SK-N-SH (cell line): ENCODE measurements at regions not wholly inside any gene's neighbourhood (a gene's known extent, or its start where the extent isn't known, plus 50 kb on each side); places are given as distances from the start of the nearest gene placed in this dataset.

Experiments
- EP300 ChIP-seq, 2 experiments: IDR thresholded peaks; 2 replicates each; pipeline versions ENCODE4 v1.4.0 to v1.6.1; 2012; ENCODE audit warnings: borderline replicate concordance in 1 of 2, low read depth in 1 of 2, low read length in 1 of 2
- EZH2phosphoT487 ChIP-seq: fragments of 200-600 bp; sonication (generic); IDR thresholded peaks from 2 replicates; pipeline ENCODE4 v1.6.1; 2017; ENCODE audit warnings: low read depth, mixed run types, mild to moderate bottlenecking, antibody characterized with exemption, moderate library complexity, borderline replicate concordance
- FOXM1 ChIP-seq: IDR thresholded peaks from 2 replicates; pipeline ENCODE4 v1.4.0; 2012; ENCODE audit warnings: low read depth, mild to moderate bottlenecking
- JUND ChIP-seq: IDR thresholded peaks from 2 replicates; pipeline ENCODE4 v1.4.0; 2012
- SMC3 ChIP-seq: IDR thresholded peaks from 2 replicates; pipeline ENCODE4 v1.6.1; 2012; ENCODE audit warnings: low read depth, low read length, improper control_type of control experiment
- TAF1 ChIP-seq: IDR thresholded peaks from 2 replicates; pipeline ENCODE4 v1.6.1; 2012; ENCODE audit warnings: low read depth, mild to moderate bottlenecking, low read length, moderate library complexity, borderline replicate concordance
- YY1 ChIP-seq: IDR thresholded peaks from 2 replicates; pipeline ENCODE4 v1.4.0; 2012; ENCODE audit warnings: low read depth, mild to moderate bottlenecking
- TF ChIP-seq, protein P1 (sequence below): IDR thresholded peaks from 2 replicates; pipeline ENCODE4 v1.6.1; 2012; ENCODE audit warnings: mild to moderate bottlenecking, low read depth, low read length, moderate library complexity
- TF ChIP-seq, protein P2 (sequence below): fragments of 200-600 bp; sonication (generic); IDR thresholded peaks from 2 replicates; pipeline ENCODE4 v1.6.1; 2017; ENCODE audit warnings: antibody characterized with exemption, mild to moderate bottlenecking, moderate library complexity

DNA sequence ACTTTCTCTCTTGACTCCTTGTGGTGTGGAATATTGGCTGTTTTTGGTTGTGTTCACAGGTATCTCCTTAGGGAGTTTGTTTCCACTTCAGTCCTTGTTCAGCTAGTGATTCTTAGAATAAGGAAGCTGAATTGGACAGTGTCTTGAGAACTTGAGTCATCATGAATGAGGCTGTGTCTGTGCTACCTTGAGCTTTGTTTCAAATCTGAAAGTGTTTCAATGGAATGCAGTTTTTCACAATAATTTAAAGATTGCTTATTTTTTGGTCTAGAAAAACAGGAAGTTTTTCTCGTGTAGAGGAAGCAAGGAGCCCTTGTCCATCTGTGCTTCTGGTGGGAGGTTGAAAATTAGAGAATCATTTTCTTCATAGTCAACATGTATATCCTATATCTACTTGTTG, 76.5 kb downstream of the ZNF518B start:
- no peak for TF ChIP-seq EP300 (IDR thresholded peaks at IDR 0.05; ENCODE audit: borderline replicate concordance in 1 of 2, low read depth in 1 of 2, low read length in 1 of 2)
- no peak for TF ChIP-seq SMC3
- no peak for TF ChIP-seq EZH2phosphoT487
- TF ChIP-seq, protein P1, sequence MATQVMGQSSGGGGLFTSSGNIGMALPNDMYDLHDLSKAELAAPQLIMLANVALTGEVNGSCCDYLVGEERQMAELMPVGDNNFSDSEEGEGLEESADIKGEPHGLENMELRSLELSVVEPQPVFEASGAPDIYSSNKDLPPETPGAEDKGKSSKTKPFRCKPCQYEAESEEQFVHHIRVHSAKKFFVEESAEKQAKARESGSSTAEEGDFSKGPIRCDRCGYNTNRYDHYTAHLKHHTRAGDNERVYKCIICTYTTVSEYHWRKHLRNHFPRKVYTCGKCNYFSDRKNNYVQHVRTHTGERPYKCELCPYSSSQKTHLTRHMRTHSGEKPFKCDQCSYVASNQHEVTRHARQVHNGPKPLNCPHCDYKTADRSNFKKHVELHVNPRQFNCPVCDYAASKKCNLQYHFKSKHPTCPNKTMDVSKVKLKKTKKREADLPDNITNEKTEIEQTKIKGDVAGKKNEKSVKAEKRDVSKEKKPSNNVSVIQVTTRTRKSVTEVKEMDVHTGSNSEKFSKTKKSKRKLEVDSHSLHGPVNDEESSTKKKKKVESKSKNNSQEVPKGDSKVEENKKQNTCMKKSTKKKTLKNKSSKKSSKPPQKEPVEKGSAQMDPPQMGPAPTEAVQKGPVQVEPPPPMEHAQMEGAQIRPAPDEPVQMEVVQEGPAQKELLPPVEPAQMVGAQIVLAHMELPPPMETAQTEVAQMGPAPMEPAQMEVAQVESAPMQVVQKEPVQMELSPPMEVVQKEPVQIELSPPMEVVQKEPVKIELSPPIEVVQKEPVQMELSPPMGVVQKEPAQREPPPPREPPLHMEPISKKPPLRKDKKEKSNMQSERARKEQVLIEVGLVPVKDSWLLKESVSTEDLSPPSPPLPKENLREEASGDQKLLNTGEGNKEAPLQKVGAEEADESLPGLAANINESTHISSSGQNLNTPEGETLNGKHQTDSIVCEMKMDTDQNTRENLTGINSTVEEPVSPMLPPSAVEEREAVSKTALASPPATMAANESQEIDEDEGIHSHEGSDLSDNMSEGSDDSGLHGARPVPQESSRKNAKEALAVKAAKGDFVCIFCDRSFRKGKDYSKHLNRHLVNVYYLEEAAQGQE, result no peak
- TF ChIP-seq, protein P2, sequence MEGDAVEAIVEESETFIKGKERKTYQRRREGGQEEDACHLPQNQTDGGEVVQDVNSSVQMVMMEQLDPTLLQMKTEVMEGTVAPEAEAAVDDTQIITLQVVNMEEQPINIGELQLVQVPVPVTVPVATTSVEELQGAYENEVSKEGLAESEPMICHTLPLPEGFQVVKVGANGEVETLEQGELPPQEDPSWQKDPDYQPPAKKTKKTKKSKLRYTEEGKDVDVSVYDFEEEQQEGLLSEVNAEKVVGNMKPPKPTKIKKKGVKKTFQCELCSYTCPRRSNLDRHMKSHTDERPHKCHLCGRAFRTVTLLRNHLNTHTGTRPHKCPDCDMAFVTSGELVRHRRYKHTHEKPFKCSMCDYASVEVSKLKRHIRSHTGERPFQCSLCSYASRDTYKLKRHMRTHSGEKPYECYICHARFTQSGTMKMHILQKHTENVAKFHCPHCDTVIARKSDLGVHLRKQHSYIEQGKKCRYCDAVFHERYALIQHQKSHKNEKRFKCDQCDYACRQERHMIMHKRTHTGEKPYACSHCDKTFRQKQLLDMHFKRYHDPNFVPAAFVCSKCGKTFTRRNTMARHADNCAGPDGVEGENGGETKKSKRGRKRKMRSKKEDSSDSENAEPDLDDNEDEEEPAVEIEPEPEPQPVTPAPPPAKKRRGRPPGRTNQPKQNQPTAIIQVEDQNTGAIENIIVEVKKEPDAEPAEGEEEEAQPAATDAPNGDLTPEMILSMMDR, result no peak
- TF ChIP-seq TAF1, result no peak
- no peak for TF ChIP-seq JUND
- no peak for TF ChIP-seq YY1
- TF ChIP-seq FOXM1, result no peak
